ENCODE measurements at regions not wholly inside any gene's neighbourhood (a gene's known extent, or its start where the extent isn't known, plus 50 kb on each side); places are given as distances from the start of the nearest gene placed in this dataset.

- Histone ChIP-seq H3K27ac (no peak overlapping the region), H3K4me1 (peaks cover 0 to 6% (median 3%) of the 10 kb centered on the region in 4 donors), H3K4me3 (no peak overlapping the region), H3K9me3 (no peaks in the 10 kb centered on the region), H3K36me3 (no peaks in the 10 kb centered on the region), H3K27me3 (no peaks in the 10 kb centered on the region)
- DNase-seq = no peak
- TF ChIP-seq POLR2A (IDR thresholded peaks at IDR 0.05) = no peak
- TF ChIP-seq EP300 (IDR thresholded peaks at IDR 0.05) = no peak
- TF ChIP-seq CTCF (IDR thresholded peaks at IDR 0.05) = no peak
- TF ChIP-seq POLR2AphosphoS5 (IDR thresholded peaks at IDR 0.05) = no peak
- WGBS, 2 donors = 84 to 89% methylated on average over 7 of the region's 7 CpGs
- ATAC-seq (ENCODE audit: low FRiP score in 2 of 2) = no peak
Measured at GRCh38 chr16:73131156-73131862, 83.4 kb upstream of the ZFHX3 start.

GRCh38 chr16:73129455-73129854 is 81.5 kb upstream of the ZFHX3 start:
- TF ChIP-seq POLR2A (IDR thresholded peaks at IDR 0.05) = no peak
- TF ChIP-seq CTCF (IDR thresholded peaks at IDR 0.05) = no peak
- no peak for TF ChIP-seq POLR2AphosphoS5 (IDR thresholded peaks at IDR 0.05)
- no peak for TF ChIP-seq EP300 (IDR thresholded peaks at IDR 0.05)
- H3K9me3 ChIP-seq = no peaks in the 10 kb centered on the region
- ATAC-seq (ENCODE audit: low FRiP score in 2 of 2) (no peak), DNase-seq (peak in 1 of 2 donors; percentile 43)
- WGBS, 2 donors = 93 to 97% methylated on average over 13 of the region's 13 CpGs
- peaks cover 0 to 16% (median 7%) of the 10 kb centered on the region in 4 donors for H3K4me1 ChIP-seq
- no peak overlapping the region for H3K27ac ChIP-seq
- H3K4me3 ChIP-seq = no peak overlapping the region
- no peaks in the 10 kb centered on the region for H3K27me3 ChIP-seq
- no peaks in the 10 kb centered on the region for H3K36me3 ChIP-seq

- DNase-seq = peak in 1 of 2 donors; percentile 53
- 48 to 55% methylated on average over 6 of the region's 6 CpGs for WGBS, 2 donors
- Histone ChIP-seq H3K27ac (no peak overlapping the region), H3K4me3 (no peak overlapping the region), H3K27me3 (no peaks in the 10 kb centered on the region), H3K9me3 (no peaks in the 10 kb centered on the region), H3K36me3 (no peaks in the 10 kb centered on the region), H3K4me1 (peaks cover 8 to 24% (median 13%) of the 10 kb centered on the region in 4 donors)
- TF ChIP-seq POLR2A (IDR thresholded peaks at IDR 0.05) (no peak), POLR2AphosphoS5 (IDR thresholded peaks at IDR 0.05) (peak in 1 of 2 donors; percentile 27), EP300 (IDR thresholded peaks at IDR 0.05) (peak in 1 of 4 donors; percentile 36), CTCF (IDR thresholded peaks at IDR 0.05) (no peak)
- ATAC-seq (ENCODE audit: low FRiP score in 2 of 2) = peak in 1 of 2 donors; percentile 75
Measured at GRCh38 chr16:73126525-73126853, 78.6 kb upstream of the ZFHX3 start.

- TF ChIP-seq CTCF (IDR thresholded peaks at IDR 0.05) = no peak
- TF ChIP-seq POLR2AphosphoS5 (IDR thresholded peaks at IDR 0.05) = no peak
- TF ChIP-seq POLR2A (IDR thresholded peaks at IDR 0.05) = no peak
- DNase-seq = no peak
- H3K4me1 ChIP-seq = peaks cover 8 to 24% (median 13%) of the 10 kb centered on the region in 4 donors
- 80 to 87% methylated on average over 7 of the region's 7 CpGs for WGBS, 2 donors
- H3K27ac ChIP-seq = peak overlapping the region in 1 of 4 donors; percentile 23
- H3K36me3 ChIP-seq = no peaks in the 10 kb centered on the region
- H3K9me3 ChIP-seq = no peaks in the 10 kb centered on the region
- ATAC-seq (ENCODE audit: low FRiP score in 2 of 2) = peak in 1 of 2 donors; percentile 83
- no peak overlapping the region for H3K4me3 ChIP-seq
- H3K27me3 ChIP-seq = no peaks in the 10 kb centered on the region
Measured at GRCh38 chr16:73125850-73126524, 78.1 kb upstream of the ZFHX3 start.

Data from upper lobe of left lung (tissue), 6 donors.